Body of pancreas (tissue), 4 donors: ENCODE measurements at regions not wholly inside any gene's neighbourhood (a gene's known extent, or its start where the extent isn't known, plus 50 kb on each side); places are given as distances from the start of the nearest gene placed in this dataset.

Experiments
- POLR2A ChIP-seq, 3 donors: fragments of 450-650 bp; IDR thresholded peaks; one replicate each; pipeline ENCODE4 v1.6.1; 2016; ENCODE audit warnings: antibody characterized with exemption in 3 of 3, mild to moderate bottlenecking in 2 of 3
- TF ChIP-seq, protein P1 (sequence below), 7 experiments: fragments of 450-650 bp in 4 of 7; fragments of 200-600 bp in 3 of 7; sonication (generic) in 3 of 7; IDR thresholded peaks; one replicate each; pipeline ENCODE4 v1.5.1; 2016 to 2019; ENCODE audit warnings: antibody characterized with exemption in 7 of 7

DNA sequence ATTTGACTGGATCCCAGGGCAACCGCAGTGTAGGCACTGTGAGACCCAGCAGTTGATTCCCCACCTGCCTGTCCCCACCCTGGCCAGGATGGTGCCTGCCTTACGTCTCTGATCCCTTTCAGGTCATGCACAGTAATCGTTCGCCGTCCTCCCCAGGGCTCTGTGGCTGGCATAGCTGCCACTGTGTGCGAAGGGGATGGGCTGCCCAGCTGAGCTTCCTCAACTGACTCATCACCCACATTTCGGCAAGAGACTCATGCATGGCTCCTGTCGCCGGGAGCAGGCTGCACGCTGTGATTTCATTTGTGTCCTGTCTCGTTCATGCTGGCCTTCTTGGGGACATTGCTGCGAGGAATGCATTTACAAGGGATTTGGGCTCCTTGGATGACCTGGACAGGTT, 252.4 kb downstream of the KLF6 start:
- TF ChIP-seq, protein P1, sequence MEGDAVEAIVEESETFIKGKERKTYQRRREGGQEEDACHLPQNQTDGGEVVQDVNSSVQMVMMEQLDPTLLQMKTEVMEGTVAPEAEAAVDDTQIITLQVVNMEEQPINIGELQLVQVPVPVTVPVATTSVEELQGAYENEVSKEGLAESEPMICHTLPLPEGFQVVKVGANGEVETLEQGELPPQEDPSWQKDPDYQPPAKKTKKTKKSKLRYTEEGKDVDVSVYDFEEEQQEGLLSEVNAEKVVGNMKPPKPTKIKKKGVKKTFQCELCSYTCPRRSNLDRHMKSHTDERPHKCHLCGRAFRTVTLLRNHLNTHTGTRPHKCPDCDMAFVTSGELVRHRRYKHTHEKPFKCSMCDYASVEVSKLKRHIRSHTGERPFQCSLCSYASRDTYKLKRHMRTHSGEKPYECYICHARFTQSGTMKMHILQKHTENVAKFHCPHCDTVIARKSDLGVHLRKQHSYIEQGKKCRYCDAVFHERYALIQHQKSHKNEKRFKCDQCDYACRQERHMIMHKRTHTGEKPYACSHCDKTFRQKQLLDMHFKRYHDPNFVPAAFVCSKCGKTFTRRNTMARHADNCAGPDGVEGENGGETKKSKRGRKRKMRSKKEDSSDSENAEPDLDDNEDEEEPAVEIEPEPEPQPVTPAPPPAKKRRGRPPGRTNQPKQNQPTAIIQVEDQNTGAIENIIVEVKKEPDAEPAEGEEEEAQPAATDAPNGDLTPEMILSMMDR (IDR thresholded peaks at IDR 0.05) = no peak
- TF ChIP-seq POLR2A (IDR thresholded peaks at IDR 0.05) = no peak
